WTC11 (cell line): ENCODE measurements at regions not wholly inside any gene's neighbourhood (a gene's known extent, or its start where the extent isn't known, plus 50 kb on each side); places are given as distances from the start of the nearest gene placed in this dataset.
"Not testable (repeated sequence)": the region's sequence is repeated elsewhere in the genome, so short reads cannot be mapped to it uniquely, and the experiment has no call there.

Experiments
- ATAC-seq: fragments of 200-7000 bp; cut with Tn5 transposase; 2 replicates; pipeline ENCODE4 v1.10.0; 2021; ENCODE audit warnings: mild to moderate bottlenecking, moderate library complexity
- CTCF ChIA-PET: fragments of 300-600 bp; sonication (Branson Sonifier 250); formaldehyde crosslinking; loops from one replicate; lab custom pipeline; 2021; ENCODE audit warnings: antibody characterized with exemption; lab: Charles Lee
- POLR2A ChIA-PET: fragments of 350-600 bp; sonication (Branson Sonifier 250); formaldehyde crosslinking; loops from one replicate; lab custom pipeline; 2021; ENCODE audit warnings: antibody characterized with exemption; lab: Charles Lee
- DNase-seq: peaks from one replicate; pipeline ENCODE4 v3.0.0; 2021; ENCODE audit warnings: low spot score
- H3K27ac Mint-ChIP-seq: 2 replicates; pipeline ENCODE4 v1.8.0; 2021; ENCODE audit warnings: mixed read lengths
- H3K27me3 Mint-ChIP-seq: 2 replicates; pipeline ENCODE4 v1.8.0; 2021; ENCODE audit warnings: low read depth, mild to moderate bottlenecking, moderate library complexity, mixed read lengths
- H3K36me3 Mint-ChIP-seq: 2 replicates; pipeline ENCODE4 v1.8.0; 2021; ENCODE audit warnings: mixed read lengths
- H3K4me1 Mint-ChIP-seq: 2 replicates; pipeline ENCODE4 v1.8.0; 2022; ENCODE audit warnings: mixed read lengths
- H3K4me3 Mint-ChIP-seq: 2 replicates; pipeline ENCODE4 v1.8.0; 2021; ENCODE audit warnings: mild to moderate bottlenecking, moderate library complexity, mixed read lengths
- H3K9me3 Mint-ChIP-seq: 2 replicates; pipeline ENCODE4 v1.8.0; 2021; ENCODE audit warnings: mixed read lengths
- ARID4B ChIP-seq: sonication (generic); formaldehyde crosslinking; IDR thresholded peaks from 2 replicates; pipeline ENCODE4 v1.8.0; 2023; ENCODE audit warnings: missing genetic modification reagents, mild to moderate bottlenecking, borderline replicate concordance
- CDX4 ChIP-seq: fragments of 250-450 bp; sonication (Bioruptor Pico); IDR thresholded peaks from 2 replicates; pipeline ENCODE4 v1.9.0; 2021; ENCODE audit warnings: moderate library complexity, mild to moderate bottlenecking, inconsistent platforms, borderline replicate concordance
- CREB1 ChIP-seq: sonication (generic); formaldehyde crosslinking; IDR thresholded peaks from 2 replicates; pipeline ENCODE4 v1.8.0; 2023; ENCODE audit warnings: mild to moderate bottlenecking, missing genetic modification reagents
- E2F5 ChIP-seq: sonication (generic); formaldehyde crosslinking; IDR thresholded peaks from 2 replicates; pipeline ENCODE4 v1.8.1; 2022; ENCODE audit warnings: mild to moderate bottlenecking, moderate library complexity, missing genetic modification reagents
- GABPB1 ChIP-seq: sonication (generic); formaldehyde crosslinking; IDR thresholded peaks from 2 replicates; pipeline ENCODE4 v1.8.1; 2023; ENCODE audit warnings: mild to moderate bottlenecking, missing genetic modification reagents
- HMGA2 ChIP-seq: fragments of 250-450 bp; sonication (Bioruptor Pico); IDR thresholded peaks from 2 replicates; pipeline ENCODE4 v1.4.0; 2021; ENCODE audit warnings: mild to moderate bottlenecking, moderate library complexity
- HMGXB4 ChIP-seq: sonication (generic); formaldehyde crosslinking; IDR thresholded peaks from 2 replicates; pipeline ENCODE4 v1.8.1; 2023; ENCODE audit warnings: mild to moderate bottlenecking, moderate library complexity, missing genetic modification reagents
- OVOL2 ChIP-seq: fragments of 250-450 bp; sonication (Bioruptor Pico); IDR thresholded peaks from 2 replicates; pipeline ENCODE4 v1.9.0; 2021; ENCODE audit warnings: mild to moderate bottlenecking, borderline replicate concordance
- RELA ChIP-seq: sonication (generic); formaldehyde crosslinking; IDR thresholded peaks from 2 replicates; pipeline ENCODE4 v1.8.1; 2022; ENCODE audit warnings: missing genetic modification reagents, mild to moderate bottlenecking, borderline replicate concordance
- SOX15 ChIP-seq: fragments of 250-450 bp; sonication (Bioruptor Pico); IDR thresholded peaks from 2 replicates; pipeline ENCODE4 v1.9.0; 2021; ENCODE audit warnings: mild to moderate bottlenecking
- ZNF121 ChIP-seq: sonication (generic); formaldehyde crosslinking; IDR thresholded peaks from 2 replicates; pipeline ENCODE4 v1.8.0; 2023; ENCODE audit warnings: missing genetic modification reagents
- TF ChIP-seq, protein P1 (sequence below): fragments of 250-450 bp; sonication (Bioruptor Pico); conservative IDR thresholded peaks from 2 replicates; pipeline ENCODE4 v1.9.0; 2021; ENCODE audit warnings: mild to moderate bottlenecking
- TF ChIP-seq, protein P2 (sequence below): sonication (generic); formaldehyde crosslinking; IDR thresholded peaks from 2 replicates; pipeline ENCODE4 v1.8.1; 2022; ENCODE audit warnings: missing genetic modification reagents, borderline replicate concordance
- TF ChIP-seq, protein P3 (sequence below): sonication (generic); formaldehyde crosslinking; IDR thresholded peaks from 2 replicates; pipeline ENCODE4 v1.8.0; 2023; ENCODE audit warnings: missing genetic modification reagents

GRCh38 chr3:72031581-72031980 is 246.6 kb upstream of the PROK2 start:
- no peak for ATAC-seq
- no peak for DNase-seq
- H3K27me3 Mint-ChIP-seq: no peaks in the 10 kb centered on the region; the same call in 1 of the 2 replicates
- H3K4me1 Mint-ChIP-seq: peaks cover 38% of the 10 kb centered on the region
- ChIA-PET POLR2A (no interaction called here), CTCF (no interaction called here)
- no peak for TF ChIP-seq CDX4 (CRISPR knock-in tag)
- TF ChIP-seq E2F5 (CRISPR knock-in tag): no peak
- TF ChIP-seq, protein P1, sequence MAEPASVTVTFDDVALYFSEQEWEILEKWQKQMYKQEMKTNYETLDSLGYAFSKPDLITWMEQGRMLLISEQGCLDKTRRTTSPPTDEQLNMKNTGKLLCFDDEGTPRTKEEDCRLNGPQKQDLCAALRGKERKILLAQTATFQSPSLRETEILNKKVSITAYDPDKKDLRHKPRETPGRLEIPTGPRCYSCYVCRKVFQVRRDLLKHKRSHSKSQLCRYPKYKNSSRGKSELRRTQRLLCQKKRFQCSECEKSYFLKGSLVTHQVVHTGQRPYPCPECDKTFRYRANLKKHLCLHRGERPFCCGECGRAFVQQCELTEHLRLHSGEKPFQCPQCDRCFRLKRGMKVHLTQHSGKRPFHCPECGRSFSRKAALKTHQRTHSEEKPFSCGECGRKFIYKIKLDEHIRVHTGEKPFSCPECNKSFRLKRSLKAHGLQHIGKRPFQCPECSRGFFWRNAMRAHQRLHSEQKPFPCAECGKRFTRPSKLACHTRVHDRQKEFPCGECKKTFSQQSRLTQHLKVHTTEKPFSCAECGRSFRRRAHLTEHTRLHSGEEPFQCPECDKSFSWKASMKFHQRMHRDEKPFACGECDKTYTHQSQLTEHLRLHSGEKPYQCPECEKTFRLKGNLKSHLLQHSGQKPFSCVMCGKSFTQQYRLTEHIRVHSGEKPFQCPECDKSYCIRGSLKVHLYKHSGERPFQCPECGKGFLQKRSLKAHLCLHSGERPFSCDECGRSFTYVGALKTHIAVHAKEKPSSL (CRISPR knock-in tag): no peak
- no peak for TF ChIP-seq OVOL2 (CRISPR knock-in tag)
- TF ChIP-seq HMGA2 (CRISPR knock-in tag): no peak
- TF ChIP-seq ZNF121 (CRISPR knock-in tag): no peak
- TF ChIP-seq, protein P2, sequence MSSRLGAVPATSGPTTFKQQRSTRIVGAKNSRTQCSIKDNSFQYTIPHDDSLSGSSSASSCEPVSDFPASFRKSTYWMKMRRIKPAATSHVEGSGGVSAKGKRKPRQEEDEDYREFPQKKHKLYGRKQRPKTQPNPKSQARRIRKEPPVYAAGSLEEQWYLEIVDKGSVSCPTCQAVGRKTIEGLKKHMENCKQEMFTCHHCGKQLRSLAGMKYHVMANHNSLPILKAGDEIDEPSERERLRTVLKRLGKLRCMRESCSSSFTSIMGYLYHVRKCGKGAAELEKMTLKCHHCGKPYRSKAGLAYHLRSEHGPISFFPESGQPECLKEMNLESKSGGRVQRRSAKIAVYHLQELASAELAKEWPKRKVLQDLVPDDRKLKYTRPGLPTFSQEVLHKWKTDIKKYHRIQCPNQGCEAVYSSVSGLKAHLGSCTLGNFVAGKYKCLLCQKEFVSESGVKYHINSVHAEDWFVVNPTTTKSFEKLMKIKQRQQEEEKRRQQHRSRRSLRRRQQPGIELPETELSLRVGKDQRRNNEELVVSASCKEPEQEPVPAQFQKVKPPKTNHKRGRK (CRISPR knock-in tag): no peak
- TF ChIP-seq, protein P3, sequence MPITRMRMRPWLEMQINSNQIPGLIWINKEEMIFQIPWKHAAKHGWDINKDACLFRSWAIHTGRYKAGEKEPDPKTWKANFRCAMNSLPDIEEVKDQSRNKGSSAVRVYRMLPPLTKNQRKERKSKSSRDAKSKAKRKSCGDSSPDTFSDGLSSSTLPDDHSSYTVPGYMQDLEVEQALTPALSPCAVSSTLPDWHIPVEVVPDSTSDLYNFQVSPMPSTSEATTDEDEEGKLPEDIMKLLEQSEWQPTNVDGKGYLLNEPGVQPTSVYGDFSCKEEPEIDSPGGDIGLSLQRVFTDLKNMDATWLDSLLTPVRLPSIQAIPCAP (CRISPR knock-in tag): no peak
- TF ChIP-seq SOX15 (CRISPR knock-in tag): no peak
- TF ChIP-seq ARID4B (CRISPR knock-in tag): no peak
- TF ChIP-seq CREB1 (CRISPR knock-in tag): no peak
- no peak for TF ChIP-seq HMGXB4 (CRISPR knock-in tag)
- no peak for TF ChIP-seq RELA (CRISPR knock-in tag)
- no peak for TF ChIP-seq GABPB1
- peaks cover 8% of the 10 kb centered on the region; the same call in 1 of the 2 replicates for H3K36me3 Mint-ChIP-seq
- H3K27ac Mint-ChIP-seq: peak overlapping the region; percentile 74; the same call in 1 of the 2 replicates
- peaks cover 17% of the 10 kb centered on the region for H3K9me3 Mint-ChIP-seq
- no peak overlapping the region for H3K4me3 Mint-ChIP-seq

DNA sequence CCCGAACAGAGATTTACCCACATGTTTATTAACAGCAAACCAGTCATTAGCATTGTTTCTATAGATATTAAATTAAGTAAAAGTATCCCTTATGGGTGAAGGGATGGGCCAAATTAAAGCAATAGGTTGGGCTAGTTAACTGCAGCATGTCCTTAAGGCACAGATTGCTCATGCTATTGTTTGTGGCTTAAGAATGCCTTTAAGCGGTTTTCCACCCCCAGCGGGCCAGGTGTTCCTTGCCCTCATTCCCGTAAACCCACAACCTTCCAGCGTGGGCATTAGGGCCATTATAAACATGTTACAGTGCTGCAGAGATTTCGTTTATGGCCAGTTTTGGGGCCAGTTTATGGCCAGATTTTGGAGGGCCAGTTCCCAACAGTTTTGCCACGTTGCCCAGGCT is 245.3 kb upstream of the PROK2 start:
- H3K36me3 Mint-ChIP-seq, DNase-seq, ATAC-seq, H3K4me3 Mint-ChIP-seq, POLR2A ChIA-PET, CTCF ChIA-PET, H3K27ac Mint-ChIP-seq, H3K27me3 Mint-ChIP-seq, H3K9me3 Mint-ChIP-seq: not testable (repeated sequence)
- peaks cover 36% of the 10 kb centered on the region for H3K4me1 Mint-ChIP-seq
